Neural progenitor cell (in vitro differentiated cells): ENCODE measurements at regions not wholly inside any gene's neighbourhood (a gene's known extent, or its start where the extent isn't known, plus 50 kb on each side); places are given as distances from the start of the nearest gene placed in this dataset.

Experiments
- EZH2 ChIP-seq: fragments of 200-600 bp; sonication (generic); IDR thresholded peaks from 2 replicates; pipeline ENCODE4 v1.6.1; 2017; ENCODE audit warnings: antibody characterized with exemption, mild to moderate bottlenecking, moderate library complexity
- TF ChIP-seq, protein P1 (sequence below): fragments of 200-600 bp; sonication (generic); IDR thresholded peaks from 2 replicates; pipeline ENCODE4 v1.5.1; 2017; ENCODE audit warnings: antibody characterized with exemption, mild to moderate bottlenecking

DNA sequence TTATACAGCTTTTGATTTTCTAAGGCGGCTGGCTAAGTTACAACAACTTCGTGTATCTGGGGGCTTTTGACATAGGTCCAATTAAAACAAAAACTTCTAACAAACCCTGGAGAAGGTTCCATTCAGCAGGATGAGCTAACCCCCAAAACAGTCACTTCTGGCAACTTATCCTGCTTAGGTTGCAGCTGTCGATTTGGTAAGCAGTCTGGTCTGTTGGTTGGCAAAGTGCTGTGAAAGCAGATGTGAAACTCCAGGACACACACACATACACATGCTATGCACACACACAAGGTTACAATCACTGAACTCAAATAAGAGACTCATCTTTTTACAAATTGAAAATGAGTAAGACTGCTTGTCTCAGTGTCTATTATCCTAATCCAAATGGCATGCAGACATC, 119.0 kb upstream of the STMND1 start:
- TF ChIP-seq, protein P1, sequence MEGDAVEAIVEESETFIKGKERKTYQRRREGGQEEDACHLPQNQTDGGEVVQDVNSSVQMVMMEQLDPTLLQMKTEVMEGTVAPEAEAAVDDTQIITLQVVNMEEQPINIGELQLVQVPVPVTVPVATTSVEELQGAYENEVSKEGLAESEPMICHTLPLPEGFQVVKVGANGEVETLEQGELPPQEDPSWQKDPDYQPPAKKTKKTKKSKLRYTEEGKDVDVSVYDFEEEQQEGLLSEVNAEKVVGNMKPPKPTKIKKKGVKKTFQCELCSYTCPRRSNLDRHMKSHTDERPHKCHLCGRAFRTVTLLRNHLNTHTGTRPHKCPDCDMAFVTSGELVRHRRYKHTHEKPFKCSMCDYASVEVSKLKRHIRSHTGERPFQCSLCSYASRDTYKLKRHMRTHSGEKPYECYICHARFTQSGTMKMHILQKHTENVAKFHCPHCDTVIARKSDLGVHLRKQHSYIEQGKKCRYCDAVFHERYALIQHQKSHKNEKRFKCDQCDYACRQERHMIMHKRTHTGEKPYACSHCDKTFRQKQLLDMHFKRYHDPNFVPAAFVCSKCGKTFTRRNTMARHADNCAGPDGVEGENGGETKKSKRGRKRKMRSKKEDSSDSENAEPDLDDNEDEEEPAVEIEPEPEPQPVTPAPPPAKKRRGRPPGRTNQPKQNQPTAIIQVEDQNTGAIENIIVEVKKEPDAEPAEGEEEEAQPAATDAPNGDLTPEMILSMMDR: no peak
- no peak for TF ChIP-seq EZH2
